GM21619 (cell line): ENCODE measurements at regions not wholly inside any gene's neighbourhood (a gene's known extent, or its start where the extent isn't known, plus 50 kb on each side); places are given as distances from the start of the nearest gene placed in this dataset.
"Not testable (repeated sequence)": the region's sequence is repeated elsewhere in the genome, so short reads cannot be mapped to it uniquely, and the experiment has no call there.

Experiments
- ATAC-seq: cut with Tn5 transposase; IDR thresholded peaks from one replicate; pipeline ENCODE4 v1.9.1; 2021; ENCODE audit not compliant: unreplicated experiment

DNA sequence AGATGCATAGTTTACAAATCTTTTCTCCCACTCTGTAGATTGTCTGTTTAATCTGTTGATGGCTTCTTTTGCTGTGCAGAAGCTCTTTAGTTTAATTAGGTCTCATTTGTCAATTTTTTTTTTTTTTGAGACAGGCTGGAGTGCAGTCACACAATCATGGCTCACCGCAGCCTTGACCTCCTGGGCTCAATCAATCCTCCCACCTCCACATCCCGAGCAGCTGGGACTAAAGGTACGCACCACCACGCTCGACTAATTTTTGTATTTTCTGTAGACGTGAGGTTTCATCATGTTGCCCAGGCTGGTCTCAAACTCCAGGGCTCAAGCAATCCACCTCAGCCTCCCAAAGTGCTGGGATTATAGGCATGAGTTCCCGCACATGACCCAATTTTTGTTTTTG, 1655.8 kb downstream of the REEP3 start:
- no peak for ATAC-seq

DNA sequence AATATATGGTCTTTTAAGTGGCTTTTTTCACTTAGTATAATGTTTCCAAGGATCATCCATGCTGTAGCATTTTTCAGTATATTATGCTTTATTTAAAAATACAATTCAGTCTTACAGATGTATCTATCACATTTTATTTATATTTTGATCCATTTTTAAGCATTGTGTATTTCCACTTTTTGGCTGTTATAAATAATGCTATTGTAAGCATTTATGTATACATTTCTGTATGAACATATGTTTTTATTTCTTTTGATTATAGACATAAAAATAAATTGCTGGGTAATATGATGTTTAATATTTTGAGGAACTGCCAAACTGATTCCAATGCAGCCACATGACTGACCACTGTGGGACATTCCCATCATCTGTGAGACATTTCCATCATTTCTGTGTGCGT, 1662.0 kb downstream of the REEP3 start:
- ATAC-seq: no peak

DNA sequence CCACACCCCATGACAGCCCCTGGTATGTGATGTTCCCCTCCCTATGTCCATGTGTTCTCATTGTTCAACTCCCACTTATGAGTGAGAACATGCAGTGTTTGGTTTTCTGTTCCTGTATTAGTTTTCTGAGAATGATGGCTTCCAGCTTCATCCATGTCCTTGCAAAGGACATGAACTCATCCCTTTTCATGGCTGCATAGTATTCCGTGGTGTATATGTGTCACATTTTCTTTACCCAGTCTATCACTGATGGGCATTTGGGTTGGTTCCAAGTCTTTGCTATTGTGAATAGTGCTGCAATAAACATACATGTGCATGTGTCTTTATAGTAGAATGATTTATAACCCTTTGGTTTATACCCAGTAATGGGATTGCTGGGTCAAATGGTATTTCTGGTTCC, 1665.5 kb downstream of the REEP3 start:
- ATAC-seq: not testable (repeated sequence)

DNA sequence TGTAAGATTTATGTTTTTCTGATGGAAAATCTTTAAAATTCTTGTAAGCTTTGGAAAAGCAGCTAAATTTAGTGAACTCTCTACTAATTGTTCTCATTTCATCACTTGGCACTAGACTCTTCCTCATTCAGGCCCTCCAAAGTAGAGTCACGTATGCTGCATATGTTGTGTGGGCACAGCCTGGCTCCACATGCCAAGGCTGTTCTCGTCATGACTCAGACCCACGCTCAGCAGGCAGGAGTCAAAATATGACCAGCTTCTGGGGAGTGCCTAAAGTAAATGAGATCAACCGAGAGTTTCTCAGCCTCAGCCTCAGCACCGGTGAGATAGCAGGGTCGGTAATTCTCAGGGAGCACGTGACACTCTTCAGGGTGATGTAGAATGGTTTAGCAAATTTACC, 1672.9 kb downstream of the REEP3 start:
- no peak for ATAC-seq

DNA sequence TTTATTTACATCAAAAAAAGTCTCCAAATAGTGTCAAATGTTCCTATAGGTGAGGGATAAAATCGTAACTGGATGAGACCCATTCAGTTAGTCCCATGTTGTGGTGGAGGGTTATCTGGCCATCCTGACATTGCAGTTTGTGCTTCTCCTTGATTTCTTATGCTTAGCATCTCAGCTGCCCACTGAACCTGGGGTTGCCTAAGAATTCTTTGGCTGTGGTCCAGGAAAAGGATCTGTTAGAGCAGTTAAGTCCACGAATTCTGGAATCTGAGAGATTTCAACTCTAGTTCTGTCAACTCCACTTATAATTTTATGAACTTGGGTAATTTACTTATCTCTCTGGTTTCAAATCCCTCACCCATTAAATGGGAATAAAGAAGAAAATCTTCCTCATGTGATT, 1673.4 kb downstream of the REEP3 start:
- ATAC-seq: no peak

DNA sequence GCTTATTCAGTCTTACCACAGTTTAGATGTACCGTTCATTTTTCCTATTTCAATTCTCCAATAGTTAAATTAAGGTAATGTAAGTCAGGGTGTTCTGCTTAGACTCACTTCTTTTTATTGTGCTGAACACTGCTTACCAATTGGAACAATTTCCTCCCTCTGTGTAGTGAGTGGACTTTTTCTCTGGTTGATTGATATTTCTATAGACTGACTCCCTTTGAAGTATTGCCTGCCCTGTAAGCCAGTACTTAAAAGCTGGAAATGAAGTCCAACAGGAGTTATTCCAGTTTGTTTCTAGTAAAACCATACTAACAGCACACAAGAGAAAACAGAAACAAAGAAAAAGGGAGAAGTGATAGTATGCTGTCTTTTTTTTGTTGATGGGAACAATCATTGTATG, 1674.9 kb downstream of the REEP3 start:
- ATAC-seq: no peak

DNA sequence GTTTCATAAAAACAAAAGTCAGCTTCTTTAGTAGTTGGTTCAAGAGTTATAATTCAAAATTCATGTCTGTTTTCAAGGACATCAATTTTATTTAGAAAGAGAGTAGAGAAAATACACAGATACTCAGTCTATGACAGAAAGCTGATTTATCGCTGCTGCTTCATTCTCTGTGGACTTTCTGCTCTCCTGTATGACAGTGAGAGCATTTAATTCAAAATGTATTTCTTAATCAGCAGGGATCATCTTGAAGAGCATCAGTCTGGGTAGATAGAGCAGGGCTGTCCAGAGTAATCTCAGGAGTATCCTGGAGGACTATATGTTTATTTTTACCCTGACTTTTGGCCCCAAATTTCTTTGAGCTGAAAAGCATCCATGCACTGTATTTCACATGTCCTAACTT, 1676.7 kb downstream of the REEP3 start:
- no peak for ATAC-seq

DNA sequence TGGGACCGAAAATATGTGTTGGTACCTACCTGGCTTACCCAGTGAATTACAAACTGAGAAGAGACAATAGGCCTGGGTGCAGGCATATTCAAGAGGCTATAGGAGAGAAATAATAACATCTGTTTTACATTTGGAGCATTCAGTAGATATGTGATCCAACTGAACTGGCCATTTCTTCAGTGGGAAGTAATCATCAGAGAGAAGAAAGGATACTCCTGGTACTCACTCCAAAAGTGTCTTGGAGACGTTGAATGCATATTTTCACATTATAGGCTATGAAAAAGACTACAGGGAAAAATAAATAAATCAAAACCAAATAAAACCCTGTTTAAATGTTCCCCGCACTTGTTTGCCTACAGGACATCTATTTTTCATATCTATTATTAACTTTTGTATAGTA, 1680.3 kb downstream of the REEP3 start:
- no peak for ATAC-seq

DNA sequence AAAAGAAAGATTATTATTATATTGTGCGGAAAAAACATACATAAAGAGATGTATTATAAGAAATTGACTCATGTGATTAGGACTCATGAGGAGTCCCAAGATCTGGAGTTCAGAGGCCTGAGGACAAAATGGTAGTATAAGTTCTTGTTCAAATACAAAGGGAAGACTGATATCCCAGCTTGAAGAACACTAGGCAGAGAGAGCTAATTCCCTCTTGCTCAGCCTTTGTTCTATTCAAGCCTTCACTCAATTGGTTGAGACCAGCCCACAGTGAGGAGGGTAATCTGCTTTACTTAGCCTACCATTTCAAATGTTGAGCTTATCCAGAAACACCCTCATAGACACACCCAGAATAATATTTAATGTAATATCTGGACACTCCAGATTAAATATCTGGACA, 1683.8 kb downstream of the REEP3 start:
- no peak for ATAC-seq

DNA sequence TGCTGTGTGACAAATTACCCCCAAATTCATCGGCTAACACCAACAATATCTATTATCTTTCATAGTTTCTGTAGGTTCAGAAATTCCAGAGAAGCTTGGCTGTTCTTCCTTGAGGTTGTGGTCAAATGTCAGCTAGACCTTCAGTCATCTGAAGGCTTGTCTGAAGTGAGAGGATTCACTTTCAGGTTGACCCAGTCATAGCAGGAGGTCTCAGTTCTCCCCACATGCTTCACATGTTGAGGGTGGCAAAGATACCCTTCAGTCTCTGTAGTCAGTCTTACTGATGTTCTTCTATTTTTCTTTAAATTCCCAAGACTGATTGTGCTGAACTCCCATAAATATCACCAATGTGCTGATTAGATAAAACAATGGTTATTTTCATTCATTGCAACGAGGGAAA, 1692.0 kb downstream of the REEP3 start:
- no peak for ATAC-seq

DNA sequence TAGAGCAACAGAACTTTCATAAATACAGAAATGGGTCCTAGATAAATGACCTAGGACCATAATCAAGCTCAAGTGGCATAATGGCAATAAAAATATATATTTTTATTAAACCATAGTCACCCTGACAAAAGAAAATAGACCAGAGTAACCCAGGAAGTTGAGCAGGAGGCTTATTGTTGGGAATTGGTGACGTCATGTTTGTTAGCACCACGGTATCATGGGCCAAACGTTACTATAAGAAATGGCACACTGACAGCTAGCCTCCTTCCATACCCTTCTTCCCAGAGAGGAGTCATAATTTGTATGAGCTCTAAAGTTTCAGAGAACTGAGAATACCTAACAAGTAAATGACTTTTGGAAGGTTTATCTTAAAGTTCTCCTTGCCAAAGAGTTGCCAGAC, 1698.2 kb downstream of the REEP3 start:
- no peak for ATAC-seq

DNA sequence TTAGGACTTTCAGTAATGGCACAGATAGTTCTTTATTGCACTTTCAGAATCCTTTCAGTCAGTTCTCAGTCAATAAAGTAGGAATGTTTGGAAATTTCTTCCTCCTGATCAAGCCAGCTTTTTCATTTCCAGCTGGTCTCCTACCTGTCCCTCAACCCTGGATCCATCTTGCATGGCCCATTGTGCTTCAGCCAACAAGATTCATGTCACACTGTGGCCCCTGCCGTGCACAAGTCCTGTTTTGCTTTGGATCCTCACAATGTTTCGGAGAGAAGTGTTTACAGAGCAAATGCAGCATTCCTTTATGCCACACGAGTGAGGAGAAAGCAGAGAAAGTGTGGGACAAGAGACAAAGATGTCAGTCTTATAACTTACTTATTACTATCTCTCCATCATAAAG, 1694.7 kb upstream of the LRRTM3 start:
- ATAC-seq: no peak

DNA sequence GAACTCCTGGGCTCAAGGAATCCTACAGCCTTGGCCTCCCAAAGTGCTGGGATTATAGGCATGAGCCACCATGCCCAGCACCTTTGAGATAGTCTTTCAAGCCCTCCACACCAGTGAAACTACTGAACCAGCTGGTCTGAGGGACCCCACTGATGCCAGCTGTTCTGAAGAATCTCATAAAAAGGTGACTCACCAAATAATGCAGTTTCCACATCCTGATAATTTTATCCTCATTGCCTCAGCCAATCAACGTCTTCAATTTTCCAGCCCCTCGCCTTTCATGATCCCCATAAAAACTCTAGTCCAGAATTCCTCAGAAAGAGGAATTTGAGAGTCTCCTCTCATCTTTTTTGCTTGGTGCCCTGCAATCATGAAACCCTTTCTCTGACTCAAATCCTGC, 1691.6 kb upstream of the LRRTM3 start:
- ATAC-seq: no peak

DNA sequence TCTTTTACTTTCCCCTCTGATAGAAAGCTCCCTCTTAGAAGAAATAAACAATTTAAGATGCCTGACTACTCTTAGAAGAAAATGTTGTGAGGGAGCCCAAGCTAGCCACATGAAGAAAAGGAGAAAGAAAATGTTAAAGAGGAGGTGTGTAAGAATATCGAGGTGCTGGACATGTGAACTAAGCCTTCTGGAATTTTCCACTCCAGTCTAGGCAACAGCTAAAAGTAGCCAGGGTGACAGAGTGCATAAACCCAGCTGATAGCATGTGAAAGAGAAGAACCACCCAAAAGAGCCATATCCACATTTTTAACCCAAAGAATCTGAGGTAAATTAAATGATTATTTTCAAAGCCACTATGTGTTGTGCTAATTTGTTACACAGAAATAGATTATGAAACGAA, 1690.6 kb upstream of the LRRTM3 start:
- ATAC-seq: no peak

DNA sequence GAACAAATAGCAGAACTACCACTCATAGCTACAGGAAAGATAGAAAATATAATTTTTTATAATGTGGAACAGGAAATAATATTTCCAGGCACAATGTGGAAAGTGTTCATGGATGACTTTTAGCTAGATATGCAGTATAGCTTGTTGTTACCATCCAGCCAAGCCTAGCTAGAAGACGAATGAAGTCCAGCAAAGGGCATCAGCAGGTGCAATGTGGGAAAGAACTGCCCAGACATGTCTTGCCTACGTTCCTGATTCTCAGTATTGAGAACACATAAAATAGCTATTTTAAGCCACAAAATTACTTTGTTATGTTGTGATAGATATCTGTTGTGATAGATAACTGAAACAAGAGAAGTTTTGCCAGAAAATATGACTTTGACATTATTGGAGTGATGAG, 1690.0 kb upstream of the LRRTM3 start:
- ATAC-seq: no peak

DNA sequence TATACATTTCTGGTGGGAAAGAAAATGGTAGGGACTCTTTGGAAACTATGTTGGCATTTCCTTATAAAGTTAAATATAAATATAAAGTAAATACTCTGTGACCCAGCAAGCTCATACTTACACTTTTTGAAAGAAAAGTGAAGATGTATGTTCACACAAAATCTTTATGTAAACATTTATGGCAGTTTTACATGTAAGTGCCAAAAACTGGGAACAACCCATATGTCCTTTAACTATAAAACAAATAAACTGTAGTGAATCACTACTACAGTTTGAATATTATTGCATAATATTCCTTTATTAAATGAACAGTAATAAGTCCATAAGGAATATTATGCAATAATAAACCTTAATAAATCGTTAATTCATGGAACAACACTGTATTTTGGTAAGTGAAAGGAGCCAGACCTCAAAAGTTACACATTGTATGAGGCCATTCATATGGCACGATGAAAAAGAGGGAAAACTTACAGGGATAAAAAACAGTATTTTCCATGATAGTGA, 1660.3 kb upstream of the LRRTM3 start:
- ATAC-seq: no peak

DNA sequence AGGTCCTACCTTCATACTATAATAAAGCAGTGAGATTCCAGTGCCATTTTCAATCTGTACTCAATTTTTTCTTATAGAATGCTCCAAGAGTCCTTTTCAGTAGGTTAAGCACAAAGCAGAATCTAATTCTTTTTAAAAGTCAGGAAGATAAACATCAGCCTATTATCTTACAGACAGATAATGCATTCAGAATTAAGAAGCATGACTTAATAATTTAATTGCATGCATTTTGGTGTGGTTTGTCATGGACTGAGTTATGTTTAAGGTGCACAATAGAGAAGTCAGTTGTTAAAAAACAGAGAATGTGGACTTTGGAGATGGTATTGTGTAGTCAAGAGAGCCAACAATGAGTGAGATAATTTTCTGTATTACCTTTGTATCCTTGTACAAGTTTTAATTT, 1656.3 kb upstream of the LRRTM3 start:
- ATAC-seq: not testable (repeated sequence)

DNA sequence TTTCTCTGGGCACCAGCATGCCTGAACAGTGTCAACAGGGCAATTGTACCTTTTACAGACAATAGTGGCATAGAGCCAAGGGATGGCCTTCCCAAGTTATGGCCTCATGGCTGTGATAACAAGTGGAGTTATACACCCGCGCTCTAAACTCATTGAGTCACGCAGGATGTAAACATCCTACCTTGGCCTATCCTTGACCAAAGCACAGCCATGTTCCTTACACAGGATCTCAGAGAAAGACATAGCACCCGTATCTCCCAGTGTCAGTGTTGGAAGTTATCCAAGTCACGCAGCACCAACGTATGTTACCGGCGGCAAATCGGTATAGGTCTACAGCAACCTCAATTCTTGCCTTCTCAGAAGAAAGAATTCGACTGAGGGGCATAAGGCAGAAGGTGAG, 1654.9 kb upstream of the LRRTM3 start:
- ATAC-seq: no peak

DNA sequence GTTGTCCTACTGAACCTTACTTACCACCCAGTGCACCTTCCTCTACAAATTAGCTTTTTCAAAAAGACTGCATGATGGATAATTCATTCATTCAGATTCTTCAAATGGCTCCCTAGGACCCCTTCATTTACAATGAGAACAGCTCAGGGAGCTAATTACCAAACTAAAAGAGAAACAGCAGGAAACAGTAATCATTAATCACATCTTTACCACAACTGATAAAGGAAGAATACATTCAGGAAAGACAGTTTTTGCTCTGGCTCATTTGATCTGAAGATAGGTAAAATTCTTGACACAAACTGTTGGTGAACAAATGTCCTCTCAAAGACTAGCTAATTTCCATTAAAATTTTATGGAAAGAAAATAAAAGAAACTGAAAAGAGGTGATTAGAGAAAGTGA, 1652.7 kb upstream of the LRRTM3 start:
- no peak for ATAC-seq

DNA sequence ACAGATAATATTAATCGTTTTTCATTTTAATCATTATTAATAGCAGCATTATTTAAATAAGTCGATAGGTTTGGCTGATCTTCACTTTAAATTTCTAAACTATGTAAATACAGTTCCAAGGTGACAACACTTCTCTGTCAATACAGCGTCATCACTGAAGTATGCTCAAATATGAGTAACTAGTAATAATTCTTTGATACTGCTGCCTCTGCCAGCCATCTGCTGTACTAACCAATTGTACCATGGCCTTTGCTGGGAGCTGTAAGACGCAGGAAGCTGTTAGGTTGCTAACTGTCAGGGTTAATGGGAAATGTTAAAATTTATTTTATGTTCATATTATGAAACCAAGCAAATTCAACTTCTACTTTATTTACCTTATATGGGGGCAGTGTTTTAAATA, 1650.5 kb upstream of the LRRTM3 start:
- no peak for ATAC-seq

DNA sequence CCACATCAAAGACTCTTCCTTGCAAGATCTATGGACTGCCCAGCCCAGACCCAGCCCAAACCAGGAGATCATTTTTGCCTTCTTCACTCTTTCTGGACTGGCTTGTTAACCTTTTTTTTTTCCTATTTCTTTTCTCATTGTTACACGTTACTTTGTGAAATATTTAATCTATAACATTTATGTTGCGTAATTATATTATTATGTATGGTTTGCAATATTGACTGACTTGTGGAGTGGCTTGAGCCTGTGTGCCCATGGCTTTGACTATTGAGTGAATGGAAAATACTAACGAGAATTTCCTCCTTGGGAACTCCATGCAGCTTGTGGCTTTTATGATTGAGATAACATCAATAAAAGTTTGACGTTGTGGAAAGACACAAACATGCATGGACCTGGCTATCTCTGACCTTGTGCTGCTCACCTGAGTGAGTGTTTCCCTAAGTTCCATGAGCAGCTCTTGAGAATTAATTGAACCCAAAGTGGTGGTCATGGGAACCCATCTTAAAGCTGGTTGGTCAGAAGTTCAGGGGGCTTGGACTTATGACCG, 1641.3 kb upstream of the LRRTM3 start:
- ATAC-seq: no peak

DNA sequence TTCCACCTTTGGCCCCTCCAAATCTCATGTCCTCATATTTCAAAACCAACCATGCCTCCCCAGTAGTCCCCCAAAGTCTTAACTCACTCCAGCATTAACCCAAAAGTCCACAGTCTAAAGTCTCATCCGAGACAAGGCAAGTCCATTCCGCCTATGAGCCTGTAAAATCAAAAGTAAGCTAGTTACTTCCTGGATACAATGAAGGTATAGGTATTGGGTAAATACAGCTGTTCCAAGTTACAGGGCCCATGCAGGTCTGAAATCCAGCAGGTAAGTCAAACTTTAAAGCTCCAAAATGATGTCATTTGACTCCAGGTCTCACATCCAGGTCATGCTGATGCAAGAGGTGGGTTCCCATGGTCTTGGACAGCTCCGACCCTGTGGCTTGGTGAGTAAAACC, 1640.1 kb upstream of the LRRTM3 start:
- not testable (repeated sequence) for ATAC-seq

DNA sequence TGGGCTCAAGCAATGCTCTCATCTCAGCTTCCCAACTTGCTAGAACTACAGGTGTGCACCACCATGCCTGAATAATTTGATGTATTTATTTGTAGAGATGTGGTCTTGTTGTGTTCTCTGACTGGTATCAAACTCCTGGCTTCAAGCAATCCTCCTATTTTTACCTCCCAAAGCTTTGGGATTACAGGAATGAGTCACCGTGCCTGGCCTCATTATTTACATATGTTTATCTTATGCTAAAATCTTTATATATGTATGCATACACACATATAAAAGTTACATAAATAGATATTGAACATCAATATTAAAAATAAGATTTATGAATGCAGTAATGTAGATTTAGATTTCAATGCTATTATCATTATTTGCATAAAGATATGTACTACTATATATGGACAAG, 1634.5 kb upstream of the LRRTM3 start:
- no peak for ATAC-seq

DNA sequence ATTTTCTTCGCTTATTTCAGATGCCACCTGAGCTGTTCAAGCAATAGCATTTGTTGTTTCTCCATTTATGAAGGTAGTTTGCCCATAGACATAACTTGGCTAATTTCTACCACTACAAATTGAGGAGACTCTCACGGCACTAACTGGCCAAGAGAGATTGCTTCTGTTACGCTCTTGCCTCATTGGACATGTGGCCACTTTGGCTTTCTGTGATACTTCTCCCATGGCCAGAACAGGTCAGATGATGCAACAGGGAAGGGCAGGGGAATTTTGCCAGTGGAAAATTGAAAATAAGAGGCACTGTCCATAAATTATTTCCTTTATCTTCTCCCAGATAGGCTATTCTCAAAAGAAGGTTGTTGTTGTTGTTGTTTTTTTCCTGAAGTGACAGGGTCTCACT, 1633.3 kb upstream of the LRRTM3 start:
- ATAC-seq: no peak
